ENCODE measurements at regions not wholly inside any gene's neighbourhood (a gene's known extent, or its start where the extent isn't known, plus 50 kb on each side); places are given as distances from the start of the nearest gene placed in this dataset.
A peak's percentile ranks its signal among the peaks of the same experiment; 100 is the strongest.

GRCh38 chr5:165594693-165595092 lies 2089.3 kb downstream of the MAT2B start:
- DNase-seq (ENCODE audit: low read depth), result no peak
- no peak overlapping the region for H3K4me3 ChIP-seq (ENCODE audit: low read depth, low read length)
- no peak for TF ChIP-seq CTCF (IDR thresholded peaks at IDR 0.05; ENCODE audit: control insufficient read depth, extremely low read depth, insufficient read depth)

- no peak for TF ChIP-seq CTCF (IDR thresholded peaks at IDR 0.05; ENCODE audit: control insufficient read depth, extremely low read depth, insufficient read depth)
- DNase-seq (ENCODE audit: low read depth), result no peak
Observed at GRCh38 chr5:165602529-165602928, 2097.1 kb downstream of the MAT2B start.

GRCh38 chr5:165607026-165607425 lies 2101.6 kb downstream of the MAT2B start:
- TF ChIP-seq CTCF (IDR thresholded peaks at IDR 0.05; ENCODE audit: control insufficient read depth, extremely low read depth, insufficient read depth), result no peak
- DNase-seq (ENCODE audit: low read depth), result no peak
- no peak overlapping the region for H3K4me3 ChIP-seq (ENCODE audit: low read depth, low read length)

More at GRCh38 chr5:165602529-165602928, 2097.1 kb downstream of the MAT2B start:
- H3K4me3 ChIP-seq (ENCODE audit: low read depth, low read length), result no peak overlapping the region

GRCh38 chr5:165609871-165610270 lies 2104.5 kb downstream of the MAT2B start:
- no peak for TF ChIP-seq CTCF (IDR thresholded peaks at IDR 0.05; ENCODE audit: control insufficient read depth, extremely low read depth, insufficient read depth)
- H3K4me3 ChIP-seq (ENCODE audit: low read depth, low read length), result no peak overlapping the region
- DNase-seq (ENCODE audit: low read depth), result no peak

- TF ChIP-seq CTCF (IDR thresholded peaks at IDR 0.05; ENCODE audit: control insufficient read depth, extremely low read depth, insufficient read depth), result peak; percentile 54
Observed at GRCh38 chr5:165616490-165617405, 2111.3 kb downstream of the MAT2B start.

GRCh38 chr5:165617491-165617890 lies 2112.1 kb downstream of the MAT2B start:
- DNase-seq (ENCODE audit: low read depth), result no peak
- H3K4me3 ChIP-seq (ENCODE audit: low read depth, low read length), result no peak overlapping the region
- no peak for TF ChIP-seq CTCF (IDR thresholded peaks at IDR 0.05; ENCODE audit: control insufficient read depth, extremely low read depth, insufficient read depth)

More at GRCh38 chr5:165616490-165617405, 2111.3 kb downstream of the MAT2B start:
- DNase-seq (ENCODE audit: low read depth), result no peak
- H3K4me3 ChIP-seq (ENCODE audit: low read depth, low read length), result no peak overlapping the region

Measured in LNCaP clone FGC (cell line).